Omental fat pad (tissue), 3 donors: ENCODE measurements at regions not wholly inside any gene's neighbourhood (a gene's known extent, or its start where the extent isn't known, plus 50 kb on each side); places are given as distances from the start of the nearest gene placed in this dataset.

Experiments
- ATAC-seq: fragments of 150-250 bp; one replicate; pipeline ENCODE4 v1.9.1; 2016; ENCODE audit warnings: mild to moderate bottlenecking, moderate library complexity; ENCODE audit not compliant: low FRiP score
- DNase-seq: peaks from one replicate; pipeline ENCODE4 v3.0.0-alpha.2; 2019; ENCODE audit warnings: low spot score
- CTCF ChIP-seq, 3 donors: fragments of 450-650 bp; IDR thresholded peaks; one replicate each; pipeline ENCODE4 v1.5.1; 2016 to 2017; ENCODE audit warnings: antibody characterized with exemption in 3 of 3, mild to moderate bottlenecking in 3 of 3, moderate library complexity in 2 of 3

- DNase-seq (no peak), ATAC-seq (no peak)
- no peak for TF ChIP-seq CTCF (IDR thresholded peaks at IDR 0.05)
Observed at GRCh38 chr6:90397047-90397446, 100.4 kb upstream of the BACH2 start.

- TF ChIP-seq CTCF (IDR thresholded peaks at IDR 0.05): peak in 1 of 3 donors; percentile 24
- ATAC-seq (peak; percentile 85), DNase-seq (peak; percentile 52)
Observed at GRCh38 chr6:90393232-90393884, 96.7 kb upstream of the BACH2 start.

- ATAC-seq (no peak), DNase-seq (no peak)
- TF ChIP-seq CTCF (IDR thresholded peaks at IDR 0.05): no peak
Observed at GRCh38 chr6:90390379-90390778, 93.7 kb upstream of the BACH2 start.

- DNase-seq (no peak), ATAC-seq (no peak)
- no peak for TF ChIP-seq CTCF (IDR thresholded peaks at IDR 0.05)
Observed at GRCh38 chr6:90388395-90388794, 91.8 kb upstream of the BACH2 start.

GRCh38 chr6:90387826-90388225 is 91.2 kb upstream of the BACH2 start:
- no peak for DNase-seq
- ATAC-seq: no peak
- no peak for TF ChIP-seq CTCF (IDR thresholded peaks at IDR 0.05)

GRCh38 chr6:90387383-90387775 is 90.7 kb upstream of the BACH2 start:
- DNase-seq: no peak
- ATAC-seq: no peak
- TF ChIP-seq CTCF (IDR thresholded peaks at IDR 0.05): no peak
